22Rv1 (cell line): ENCODE measurements at regions not wholly inside any gene's neighbourhood (a gene's known extent, or its start where the extent isn't known, plus 50 kb on each side); places are given as distances from the start of the nearest gene placed in this dataset.

ENCODE experiments used
- ZFX ChIP-seq: fragments of 450-650 bp; IDR thresholded peaks from 2 replicates; pipeline ENCODE4 v1.6.1; 2017; ENCODE audit warnings: antibody characterized with exemption, borderline replicate concordance
- TF ChIP-seq, protein P1 (sequence below): fragments of 450-650 bp; IDR thresholded peaks from 2 replicates; pipeline ENCODE4 v1.5.1; 2017; ENCODE audit warnings: mild to moderate bottlenecking

DNA sequence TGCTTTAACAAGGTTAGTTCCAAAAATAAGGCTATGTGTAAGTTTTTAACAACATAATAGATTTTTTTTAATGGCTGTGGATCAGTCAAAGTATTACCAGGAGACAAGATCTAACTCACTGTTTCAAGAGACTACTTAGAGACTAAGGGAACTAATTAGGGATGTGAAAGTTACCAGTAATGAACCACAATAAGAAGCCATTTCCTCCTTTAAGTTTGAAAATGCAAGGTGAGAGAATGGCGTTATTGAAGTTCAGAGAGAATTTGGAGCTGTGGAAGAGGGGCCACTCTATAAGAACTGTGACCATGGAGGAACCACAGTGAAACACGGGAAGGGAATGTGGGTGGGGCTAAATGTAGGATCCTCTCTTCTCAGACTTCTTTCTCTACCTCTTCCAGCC lies 624.2 kb downstream of the GLUD2 start:
- TF ChIP-seq, protein P1, sequence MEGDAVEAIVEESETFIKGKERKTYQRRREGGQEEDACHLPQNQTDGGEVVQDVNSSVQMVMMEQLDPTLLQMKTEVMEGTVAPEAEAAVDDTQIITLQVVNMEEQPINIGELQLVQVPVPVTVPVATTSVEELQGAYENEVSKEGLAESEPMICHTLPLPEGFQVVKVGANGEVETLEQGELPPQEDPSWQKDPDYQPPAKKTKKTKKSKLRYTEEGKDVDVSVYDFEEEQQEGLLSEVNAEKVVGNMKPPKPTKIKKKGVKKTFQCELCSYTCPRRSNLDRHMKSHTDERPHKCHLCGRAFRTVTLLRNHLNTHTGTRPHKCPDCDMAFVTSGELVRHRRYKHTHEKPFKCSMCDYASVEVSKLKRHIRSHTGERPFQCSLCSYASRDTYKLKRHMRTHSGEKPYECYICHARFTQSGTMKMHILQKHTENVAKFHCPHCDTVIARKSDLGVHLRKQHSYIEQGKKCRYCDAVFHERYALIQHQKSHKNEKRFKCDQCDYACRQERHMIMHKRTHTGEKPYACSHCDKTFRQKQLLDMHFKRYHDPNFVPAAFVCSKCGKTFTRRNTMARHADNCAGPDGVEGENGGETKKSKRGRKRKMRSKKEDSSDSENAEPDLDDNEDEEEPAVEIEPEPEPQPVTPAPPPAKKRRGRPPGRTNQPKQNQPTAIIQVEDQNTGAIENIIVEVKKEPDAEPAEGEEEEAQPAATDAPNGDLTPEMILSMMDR = no peak
- TF ChIP-seq ZFX = no peak
